ENCODE measurements at regions not wholly inside any gene's neighbourhood (a gene's known extent, or its start where the extent isn't known, plus 50 kb on each side); places are given as distances from the start of the nearest gene placed in this dataset.

GRCh38 chr14:71318097-71318459 lies 410.8 kb downstream of the PCNX1 start:
- TF ChIP-seq, protein P1, sequence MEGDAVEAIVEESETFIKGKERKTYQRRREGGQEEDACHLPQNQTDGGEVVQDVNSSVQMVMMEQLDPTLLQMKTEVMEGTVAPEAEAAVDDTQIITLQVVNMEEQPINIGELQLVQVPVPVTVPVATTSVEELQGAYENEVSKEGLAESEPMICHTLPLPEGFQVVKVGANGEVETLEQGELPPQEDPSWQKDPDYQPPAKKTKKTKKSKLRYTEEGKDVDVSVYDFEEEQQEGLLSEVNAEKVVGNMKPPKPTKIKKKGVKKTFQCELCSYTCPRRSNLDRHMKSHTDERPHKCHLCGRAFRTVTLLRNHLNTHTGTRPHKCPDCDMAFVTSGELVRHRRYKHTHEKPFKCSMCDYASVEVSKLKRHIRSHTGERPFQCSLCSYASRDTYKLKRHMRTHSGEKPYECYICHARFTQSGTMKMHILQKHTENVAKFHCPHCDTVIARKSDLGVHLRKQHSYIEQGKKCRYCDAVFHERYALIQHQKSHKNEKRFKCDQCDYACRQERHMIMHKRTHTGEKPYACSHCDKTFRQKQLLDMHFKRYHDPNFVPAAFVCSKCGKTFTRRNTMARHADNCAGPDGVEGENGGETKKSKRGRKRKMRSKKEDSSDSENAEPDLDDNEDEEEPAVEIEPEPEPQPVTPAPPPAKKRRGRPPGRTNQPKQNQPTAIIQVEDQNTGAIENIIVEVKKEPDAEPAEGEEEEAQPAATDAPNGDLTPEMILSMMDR (IDR thresholded peaks at IDR 0.05; ENCODE audit: borderline replicate concordance, extremely low read depth, low read length, poor library complexity, severe bottlenecking) = no peak
- no peak for TF ChIP-seq EZH2 (IDR thresholded peaks at IDR 0.05; ENCODE audit: borderline replicate concordance, low read depth, low read length, severe bottlenecking)

Data from DND-41 (cell line).